T-helper 1 cell (primary cell): ENCODE measurements at regions not wholly inside any gene's neighbourhood (a gene's known extent, or its start where the extent isn't known, plus 50 kb on each side); places are given as distances from the start of the nearest gene placed in this dataset.
"Not testable (repeated sequence)": the region's sequence is repeated elsewhere in the genome, so short reads cannot be mapped to it uniquely, and the experiment has no call there.

ENCODE experiments used
- DNase-seq, 5 donors: peaks; one replicate each; pipeline ENCODE4 v3.0.0-alpha.2; 2012 to 2020

- no peak for DNase-seq
These were observed 57.9 kb downstream of the HINT1 start for GRCh38 chr5:131107128-131107527.

GRCh38 chr5:131104169-131104808, 60.8 kb downstream of the HINT1 start:
- DNase-seq: no peak

GRCh38 chr5:131096774-131097710, 68.0 kb downstream of the HINT1 start:
- no peak for DNase-seq

- not testable (repeated sequence) for DNase-seq
These were observed 69.5 kb downstream of the HINT1 start for GRCh38 chr5:131095561-131095960.

GRCh38 chr5:131084436-131084835, 80.6 kb downstream of the HINT1 start:
- DNase-seq: no peak

GRCh38 chr5:131081913-131082488, 83.1 kb downstream of the HINT1 start:
- no peak for DNase-seq

GRCh38 chr5:131081374-131081773, 83.7 kb downstream of the HINT1 start:
- no peak for DNase-seq

GRCh38 chr5:131079232-131079631, 85.8 kb downstream of the HINT1 start:
- DNase-seq: no peak

- peak in 4 of 5 donors; percentile 18 to 91 (median 40) for DNase-seq
These were observed 96.0 kb downstream of the HINT1 start for GRCh38 chr5:131068893-131069643.

- no peak for DNase-seq
These were observed 97.0 kb downstream of the HINT1 start for GRCh38 chr5:131068076-131068475.

GRCh38 chr5:131067636-131068035, 97.4 kb downstream of the HINT1 start:
- DNase-seq: no peak

- DNase-seq: peak in 1 of 5 donors; percentile 52
These were observed 100.2 kb downstream of the HINT1 start for GRCh38 chr5:131064669-131065371.

GRCh38 chr5:131042021-131042789, 122.9 kb downstream of the HINT1 start:
- no peak for DNase-seq

- DNase-seq: no peak
These were observed 141.6 kb downstream of the HINT1 start for GRCh38 chr5:131023498-131023865.

- DNase-seq: no peak
These were observed 142.1 kb downstream of the HINT1 start for GRCh38 chr5:131022811-131023497.

GRCh38 chr5:131021646-131022045, 143.4 kb downstream of the HINT1 start:
- DNase-seq: no peak

- DNase-seq: no peak
These were observed 145.3 kb downstream of the HINT1 start for GRCh38 chr5:131019601-131020315.

- DNase-seq: no peak
These were observed 145.9 kb downstream of the HINT1 start for GRCh38 chr5:131019111-131019510.

- DNase-seq: no peak
These were observed 156.7 kb downstream of the HINT1 start for GRCh38 chr5:131008329-131008728.
